Spinal cord (tissue), 9 donors: ENCODE measurements at regions not wholly inside any gene's neighbourhood (a gene's known extent, or its start where the extent isn't known, plus 50 kb on each side); places are given as distances from the start of the nearest gene placed in this dataset.

ENCODE experiments used
- DNase-seq, 6 donors: peaks; one replicate each; pipeline versions ENCODE4 v3.0.0 to v3.0.0-alpha.2; 2013 to 2015; ENCODE audit warnings: low spot score in 6 of 6, low read depth in 4 of 6
- H3K27ac ChIP-seq: one replicate; pipeline ENCODE4 v1.5.1; 2013; ENCODE audit warnings: low read depth, low read length, control low read depth
- H3K27me3 ChIP-seq: one replicate; pipeline ENCODE4 v1.6.1; 2013; ENCODE audit warnings: low read length; ENCODE audit not compliant: control insufficient read depth, insufficient read depth
- H3K36me3 ChIP-seq: one replicate; pipeline ENCODE4 v1.6.1; 2013; ENCODE audit warnings: low read length; ENCODE audit not compliant: control insufficient read depth, insufficient read depth
- H3K4me1 ChIP-seq: one replicate; pipeline ENCODE4 v1.6.1; 2013; ENCODE audit warnings: low read length; ENCODE audit not compliant: control insufficient read depth, insufficient read depth
- H3K4me3 ChIP-seq: one replicate; pipeline ENCODE4 v1.5.1; 2013; ENCODE audit warnings: low read depth, low read length, control low read depth
- H3K9me3 ChIP-seq: one replicate; pipeline ENCODE4 v1.6.1; 2013; ENCODE audit warnings: low read length; ENCODE audit not compliant: control insufficient read depth, insufficient read depth
- WGBS: methylation state at CpG from one replicate; pipeline ENCODE4 v1.1.5; 2013; ENCODE audit warnings: missing lambda C conversion rate; ENCODE audit not compliant: insufficient coverage; 5-methylcytosine and 5-hydroxymethylcytosine counted together
- donor health status: healthy.

GRCh38 chr11:19472679-19473078, 231.9 kb upstream of the E2F8 start:
- H3K9me3 ChIP-seq = no peaks in the 10 kb centered on the region
- peak in 1 of 6 donors; percentile 26 for DNase-seq
- no peak overlapping the region for H3K27ac ChIP-seq
- H3K27me3 ChIP-seq = peaks cover 2% of the 10 kb centered on the region
- H3K4me3 ChIP-seq = no peak overlapping the region
- H3K36me3 ChIP-seq = no peaks in the 10 kb centered on the region
- H3K4me1 ChIP-seq = peaks cover 24% of the 10 kb centered on the region
- WGBS = 93% methylated on average over 3 of the region's 3 CpGs

GRCh38 chr11:19467904-19468303, 227.2 kb upstream of the E2F8 start:
- Histone ChIP-seq H3K4me1 (peaks cover 20% of the 10 kb centered on the region), H3K4me3 (no peak overlapping the region), H3K27me3 (no peaks in the 10 kb centered on the region), H3K9me3 (no peaks in the 10 kb centered on the region), H3K36me3 (no peaks in the 10 kb centered on the region), H3K27ac (no peak overlapping the region)
- no peak for DNase-seq
- WGBS = 87% methylated on average over 1 of the region's 2 CpGs

- Histone ChIP-seq H3K36me3 (no peaks in the 10 kb centered on the region), H3K4me3 (no peak overlapping the region), H3K9me3 (no peaks in the 10 kb centered on the region), H3K4me1 (peaks cover 17% of the 10 kb centered on the region), H3K27ac (no peak overlapping the region), H3K27me3 (no peaks in the 10 kb centered on the region)
- DNase-seq = peak in 2 of 6 donors; percentile 46 to 83
- WGBS = 49% methylated on average over 6 of the region's 7 CpGs
These were observed 225.6 kb upstream of the E2F8 start for GRCh38 chr11:19466314-19466713.

- peak in 1 of 6 donors; percentile 77 for DNase-seq
- H3K4me3 ChIP-seq = no peak overlapping the region
- peaks cover 17% of the 10 kb centered on the region for H3K4me1 ChIP-seq
- H3K9me3 ChIP-seq = no peaks in the 10 kb centered on the region
- no peaks in the 10 kb centered on the region for H3K36me3 ChIP-seq
- WGBS = 74% methylated on average over 7 of the region's 7 CpGs
- no peak overlapping the region for H3K27ac ChIP-seq
- H3K27me3 ChIP-seq = no peaks in the 10 kb centered on the region
These were observed 223.2 kb upstream of the E2F8 start for GRCh38 chr11:19463976-19464375.

- Histone ChIP-seq H3K9me3 (no peaks in the 10 kb centered on the region), H3K4me1 (peaks cover 18% of the 10 kb centered on the region), H3K27me3 (no peaks in the 10 kb centered on the region), H3K27ac (no peak overlapping the region), H3K4me3 (no peak overlapping the region), H3K36me3 (no peaks in the 10 kb centered on the region)
- WGBS = no CpG with 5 or more reads among the region's 6 CpGs
- peak in 5 of 6 donors; percentile 43 to 94 (median 61) for DNase-seq
These were observed 220.1 kb upstream of the E2F8 start for GRCh38 chr11:19460718-19461405.

DNA sequence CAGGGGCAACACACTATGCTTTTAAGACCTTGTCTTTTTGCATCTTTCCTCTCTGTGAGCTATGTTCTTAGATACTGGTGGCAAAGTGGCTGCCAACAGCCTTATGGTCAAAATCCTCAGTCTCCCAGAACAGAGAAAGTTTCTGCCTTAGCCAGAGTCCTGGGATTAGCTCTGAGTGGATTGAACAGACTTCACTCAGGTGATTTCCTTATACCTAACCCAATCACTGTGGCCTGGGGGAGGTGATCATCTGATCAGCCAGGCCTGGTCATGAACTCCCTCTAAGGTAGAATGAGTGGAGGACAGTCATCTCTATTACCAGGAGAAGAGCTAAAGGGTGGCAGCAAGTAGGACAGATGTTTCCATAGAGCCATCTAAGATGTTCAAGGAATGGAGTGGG, 218.5 kb upstream of the E2F8 start:
- no peak for DNase-seq
- Histone ChIP-seq H3K27ac (no peak overlapping the region), H3K4me1 (peaks cover 26% of the 10 kb centered on the region)

GRCh38 chr11:19458721-19459120, 218.0 kb upstream of the E2F8 start:
- Histone ChIP-seq H3K4me3 (no peak overlapping the region), H3K4me1 (peaks cover 26% of the 10 kb centered on the region), H3K9me3 (no peaks in the 10 kb centered on the region), H3K27ac (no peak overlapping the region), H3K36me3 (no peaks in the 10 kb centered on the region), H3K27me3 (no peaks in the 10 kb centered on the region)
- DNase-seq = no peak
- 92% methylated on average over 3 of the region's 3 CpGs for WGBS

More for the DNA sequence above, 218.5 kb upstream of the E2F8 start:
- Histone ChIP-seq H3K9me3 (no peaks in the 10 kb centered on the region), H3K36me3 (no peaks in the 10 kb centered on the region), H3K4me3 (no peak overlapping the region), H3K27me3 (no peaks in the 10 kb centered on the region)

DNA sequence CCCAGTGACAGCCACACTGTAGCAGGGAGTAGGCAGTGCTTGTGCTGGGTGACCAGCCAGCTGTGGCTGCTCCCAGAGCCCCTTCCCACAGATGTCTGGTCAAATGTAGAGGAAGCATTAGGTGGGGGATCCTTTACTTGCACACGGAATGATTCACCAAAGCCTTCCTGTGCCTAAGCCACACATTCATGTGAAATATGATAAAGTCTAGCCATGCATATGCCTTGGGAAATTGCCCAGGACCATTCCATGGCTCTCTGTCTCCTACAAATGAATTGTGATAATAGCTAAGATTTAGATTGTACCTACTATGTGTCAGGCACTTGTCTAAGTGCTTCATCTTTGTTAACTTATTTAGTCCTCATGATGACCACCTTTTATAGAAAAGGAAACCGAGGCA, 217.5 kb upstream of the E2F8 start:
- Histone ChIP-seq H3K27ac (no peak overlapping the region), H3K4me3 (no peak overlapping the region), H3K27me3 (no peaks in the 10 kb centered on the region), H3K36me3 (no peaks in the 10 kb centered on the region), H3K4me1 (peaks cover 28% of the 10 kb centered on the region), H3K9me3 (no peaks in the 10 kb centered on the region)
- DNase-seq = no peak
- no CpG with 5 or more reads among the region's 2 CpGs for WGBS

- H3K9me3 ChIP-seq = no peaks in the 10 kb centered on the region
- H3K27me3 ChIP-seq = peaks cover 6% of the 10 kb centered on the region
- DNase-seq = peak in 3 of 6 donors; percentile 30 to 85 (median 53)
- H3K27ac ChIP-seq = no peak overlapping the region
- H3K4me3 ChIP-seq = no peak overlapping the region
- no peaks in the 10 kb centered on the region for H3K36me3 ChIP-seq
- H3K4me1 ChIP-seq = peaks cover 30% of the 10 kb centered on the region
- WGBS = no CpG with 5 or more reads among the region's 4 CpGs
These were observed 215.0 kb upstream of the E2F8 start for GRCh38 chr11:19455731-19456130.

DNA sequence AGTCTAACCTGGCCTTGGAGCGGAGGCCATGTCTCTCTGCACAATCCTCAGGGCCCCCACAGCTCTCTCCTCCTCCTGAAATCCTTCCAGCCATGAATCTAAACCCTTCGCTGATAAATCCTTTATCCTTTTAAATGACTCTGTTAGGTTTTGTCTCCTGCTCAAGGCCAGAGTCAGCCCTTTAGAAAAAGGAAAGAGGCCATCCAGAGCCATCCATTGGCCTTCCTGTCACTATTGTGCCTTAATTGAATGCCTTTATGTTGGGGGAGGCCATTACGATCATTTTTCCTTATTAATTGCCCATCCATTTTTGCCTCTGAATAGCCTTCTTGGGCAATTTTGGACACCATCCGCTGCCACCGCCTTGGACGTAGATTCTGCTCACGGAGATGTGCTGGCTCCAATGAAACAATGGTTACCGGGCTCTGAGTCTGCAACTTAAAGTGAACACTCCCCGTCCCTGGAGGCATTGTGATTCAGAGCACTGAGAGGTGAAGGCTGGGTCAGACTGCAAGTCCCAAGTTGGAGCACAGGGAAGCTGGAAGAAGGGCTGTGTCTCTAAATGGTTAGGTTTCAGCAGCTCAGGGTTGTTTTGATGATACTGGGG, 213.0 kb upstream of the E2F8 start:
- no peak overlapping the region for H3K27ac ChIP-seq
- DNase-seq = peak in 3 of 6 donors; percentile 28 to 88 (median 65)
- WGBS = 34% methylated on average over 8 of the region's 9 CpGs

More for the DNA sequence above, 213.0 kb upstream of the E2F8 start:
- no peak overlapping the region for H3K4me3 ChIP-seq
- no peaks in the 10 kb centered on the region for H3K9me3 ChIP-seq
- peaks cover 38% of the 10 kb centered on the region for H3K4me1 ChIP-seq
- H3K27me3 ChIP-seq = peaks cover 6% of the 10 kb centered on the region
- no peaks in the 10 kb centered on the region for H3K36me3 ChIP-seq
